Naive B cell (primary cell): ENCODE measurements at regions not wholly inside any gene's neighbourhood (a gene's known extent, or its start where the extent isn't known, plus 50 kb on each side); places are given as distances from the start of the nearest gene placed in this dataset.

Source experiments
- ATAC-seq, 2 donors: fragments of 150-1000 bp; cut with Tn5 transposase; 2 replicates each; pipeline ENCODE4 v1.10.0; 2021; ENCODE audit warnings: low read depth in 2 of 2, mild to moderate bottlenecking in 2 of 2, moderate library complexity in 2 of 2
- DNase-seq: peaks from one replicate; pipeline ENCODE4 v3.0.0; 2022
- H3K27ac Mint-ChIP-seq, 6 donors: one replicate each; pipeline ENCODE4 v1.8.0; 2020 to 2022; ENCODE audit warnings: mild to moderate bottlenecking in 6 of 6, mixed read lengths in 6 of 6, moderate library complexity in 5 of 6, inconsistent platforms in 2 of 6
- H3K27me3 Mint-ChIP-seq, 3 donors: one replicate each; pipeline ENCODE4 v1.8.0; 2021 to 2022; ENCODE audit warnings: mixed read lengths in 3 of 3, mild to moderate bottlenecking in 1 of 3
- H3K36me3 Mint-ChIP-seq, 2 donors: one replicate each; pipeline ENCODE4 v1.8.0; 2020 to 2022; ENCODE audit warnings: mixed read lengths in 2 of 2, inconsistent platforms in 1 of 2, mild to moderate bottlenecking in 1 of 2
- H3K4me1 Mint-ChIP-seq, 3 donors: one replicate each; pipeline ENCODE4 v1.8.0; 2020 to 2022; ENCODE audit warnings: mixed read lengths in 3 of 3, inconsistent platforms in 1 of 3, mild to moderate bottlenecking in 1 of 3, moderate library complexity in 1 of 3
- H3K4me3 Mint-ChIP-seq, 8 donors: one replicate each; pipeline ENCODE4 v1.8.0; 2020 to 2022; ENCODE audit warnings: mild to moderate bottlenecking in 8 of 8, mixed read lengths in 8 of 8, moderate library complexity in 8 of 8, inconsistent platforms in 2 of 8
- H3K9me3 Mint-ChIP-seq, 7 donors: one replicate each; pipeline ENCODE4 v1.8.0; 2020 to 2022; ENCODE audit warnings: mixed read lengths in 7 of 7, mild to moderate bottlenecking in 5 of 7, inconsistent platforms in 2 of 7, moderate library complexity in 1 of 7

- no peak overlapping the region for H3K27ac Mint-ChIP-seq
- no peak overlapping the region for H3K4me3 Mint-ChIP-seq
- H3K4me1 Mint-ChIP-seq = peaks cover 0 to 16% (median 15%) of the 10 kb centered on the region in 3 donors
- peaks cover 7 to 15% (median 11%) of the 10 kb centered on the region in 3 donors for H3K27me3 Mint-ChIP-seq
- DNase-seq = no peak
- H3K9me3 Mint-ChIP-seq = no peaks in the 10 kb centered on the region
- no peaks in the 10 kb centered on the region for H3K36me3 Mint-ChIP-seq
- ATAC-seq = no peak
Observed at GRCh38 chr1:10935724-10936123, 76.7 kb upstream of the TARDBP start.

GRCh38 chr1:10936998-10937901, 75.2 kb upstream of the TARDBP start:
- Mint-ChIP-seq H3K36me3 (no peaks in the 10 kb centered on the region), H3K4me3 (no peak overlapping the region), H3K27ac (no peak overlapping the region), H3K4me1 (peaks cover 5 to 24% (median 23%) of the 10 kb centered on the region in 3 donors), H3K27me3 (peaks cover 11 to 31% (median 15%) of the 10 kb centered on the region in 3 donors), H3K9me3 (no peaks in the 10 kb centered on the region)
- no peak for DNase-seq
- ATAC-seq = no peak

GRCh38 chr1:10938741-10939417, 73.6 kb upstream of the TARDBP start:
- peaks cover 9 to 30% (median 29%) of the 10 kb centered on the region in 3 donors for H3K4me1 Mint-ChIP-seq
- H3K4me3 Mint-ChIP-seq = no peak overlapping the region
- ATAC-seq (no peak), DNase-seq (no peak)
- H3K27me3 Mint-ChIP-seq = peaks cover 22 to 47% (median 31%) of the 10 kb centered on the region in 3 donors
- no peak overlapping the region for H3K27ac Mint-ChIP-seq
- H3K36me3 Mint-ChIP-seq = no peaks in the 10 kb centered on the region
- H3K9me3 Mint-ChIP-seq = no peaks in the 10 kb centered on the region

GRCh38 chr1:10939654-10940450, 72.6 kb upstream of the TARDBP start:
- ATAC-seq (peak in 1 of 2 donors; percentile 16), DNase-seq (no peak)
- Mint-ChIP-seq H3K27me3 (peaks cover 27 to 57% (median 41%) of the 10 kb centered on the region in 3 donors), H3K36me3 (no peaks in the 10 kb centered on the region), H3K4me3 (peak overlapping the region in 2 of 8 donors; percentile 48 to 65), H3K9me3 (no peaks in the 10 kb centered on the region), H3K27ac (no peak overlapping the region), H3K4me1 (peaks cover 9 to 37% (median 36%) of the 10 kb centered on the region in 3 donors)

GRCh38 chr1:10940451-10940804, 72.0 kb upstream of the TARDBP start:
- Mint-ChIP-seq H3K9me3 (no peaks in the 10 kb centered on the region), H3K27ac (no peak overlapping the region), H3K4me1 (peaks cover 9 to 37% (median 36%) of the 10 kb centered on the region in 3 donors), H3K27me3 (peaks cover 29 to 61% (median 47%) of the 10 kb centered on the region in 3 donors), H3K36me3 (peaks cover 0 to 3% of the 10 kb centered on the region in 2 donors), H3K4me3 (peak overlapping the region in 3 of 8 donors; percentile 30 to 80 (median 65))
- DNase-seq (no peak), ATAC-seq (no peak)

- Mint-ChIP-seq H3K9me3 (no peaks in the 10 kb centered on the region), H3K27ac (no peak overlapping the region), H3K36me3 (peaks cover 0 to 7% of the 10 kb centered on the region in 2 donors), H3K27me3 (peaks cover 32 to 65% (median 51%) of the 10 kb centered on the region in 3 donors), H3K4me3 (peak overlapping the region in 1 of 8 donors; percentile 30), H3K4me1 (peaks cover 9 to 37% (median 36%) of the 10 kb centered on the region in 3 donors)
- no peak for DNase-seq
- ATAC-seq = no peak
Observed at GRCh38 chr1:10940838-10941237, 71.6 kb upstream of the TARDBP start.

- Mint-ChIP-seq H3K27me3 (peaks cover 35 to 72% (median 52%) of the 10 kb centered on the region in 3 donors), H3K4me1 (peaks cover 9 to 37% (median 36%) of the 10 kb centered on the region in 3 donors), H3K36me3 (peaks cover 0 to 7% of the 10 kb centered on the region in 2 donors), H3K27ac (no peak overlapping the region), H3K4me3 (peak overlapping the region in 1 of 8 donors; percentile 29), H3K9me3 (no peaks in the 10 kb centered on the region)
- DNase-seq (peak; percentile 35), ATAC-seq (peak in 1 of 2 donors; percentile 52)
Observed at GRCh38 chr1:10941891-10942541, 70.4 kb upstream of the TARDBP start.

- Mint-ChIP-seq H3K4me3 (no peak overlapping the region), H3K9me3 (no peaks in the 10 kb centered on the region), H3K4me1 (peaks cover 9 to 37% (median 36%) of the 10 kb centered on the region in 3 donors), H3K36me3 (peaks cover 0 to 7% of the 10 kb centered on the region in 2 donors), H3K27me3 (peaks cover 36 to 72% (median 52%) of the 10 kb centered on the region in 3 donors), H3K27ac (no peak overlapping the region)
- DNase-seq = no peak
- no peak for ATAC-seq
Observed at GRCh38 chr1:10942542-10942912, 69.9 kb upstream of the TARDBP start.

GRCh38 chr1:10943041-10943440, 69.4 kb upstream of the TARDBP start:
- ATAC-seq (no peak), DNase-seq (no peak)
- no peak overlapping the region for H3K4me3 Mint-ChIP-seq
- peaks cover 36 to 72% (median 52%) of the 10 kb centered on the region in 3 donors for H3K27me3 Mint-ChIP-seq
- peaks cover 9 to 37% (median 36%) of the 10 kb centered on the region in 3 donors for H3K4me1 Mint-ChIP-seq
- H3K9me3 Mint-ChIP-seq = no peaks in the 10 kb centered on the region
- H3K36me3 Mint-ChIP-seq = peaks cover 0 to 7% of the 10 kb centered on the region in 2 donors
- H3K27ac Mint-ChIP-seq = peak overlapping the region in 1 of 6 donors; percentile 29

- no peak for DNase-seq
- Mint-ChIP-seq H3K4me1 (peaks cover 9 to 37% (median 36%) of the 10 kb centered on the region in 3 donors), H3K27me3 (peaks cover 36 to 67% (median 52%) of the 10 kb centered on the region in 3 donors), H3K36me3 (peaks cover 0 to 7% of the 10 kb centered on the region in 2 donors), H3K27ac (peak overlapping the region in 3 of 6 donors; percentile 28 to 71 (median 47)), H3K4me3 (peak overlapping the region in 1 of 8 donors; percentile 49), H3K9me3 (no peaks in the 10 kb centered on the region)
- ATAC-seq = no peak
Observed at GRCh38 chr1:10943991-10944730, 68.3 kb upstream of the TARDBP start.

GRCh38 chr1:10945991-10946509, 66.4 kb upstream of the TARDBP start:
- peaks cover 9 to 19% (median 18%) of the 10 kb centered on the region in 3 donors for H3K4me1 Mint-ChIP-seq
- ATAC-seq (no peak), DNase-seq (no peak)
- H3K27ac Mint-ChIP-seq = no peak overlapping the region
- H3K4me3 Mint-ChIP-seq = no peak overlapping the region
- H3K27me3 Mint-ChIP-seq = peaks cover 29 to 53% (median 42%) of the 10 kb centered on the region in 3 donors
- H3K36me3 Mint-ChIP-seq = peaks cover 0 to 7% of the 10 kb centered on the region in 2 donors
- H3K9me3 Mint-ChIP-seq = no peaks in the 10 kb centered on the region

GRCh38 chr1:10947181-10947580, 65.3 kb upstream of the TARDBP start:
- Mint-ChIP-seq H3K27ac (no peak overlapping the region), H3K9me3 (no peaks in the 10 kb centered on the region), H3K36me3 (peaks cover 0 to 7% of the 10 kb centered on the region in 2 donors), H3K4me1 (peaks cover 4 to 14% (median 13%) of the 10 kb centered on the region in 3 donors), H3K27me3 (peaks cover 26 to 42% (median 38%) of the 10 kb centered on the region in 3 donors), H3K4me3 (no peak overlapping the region)
- ATAC-seq (no peak), DNase-seq (no peak)
